ENCODE measurements at regions not wholly inside any gene's neighbourhood (a gene's known extent, or its start where the extent isn't known, plus 50 kb on each side); places are given as distances from the start of the nearest gene placed in this dataset.
"Not testable (repeated sequence)": the region's sequence is repeated elsewhere in the genome, so short reads cannot be mapped to it uniquely, and the experiment has no call there.

DNA sequence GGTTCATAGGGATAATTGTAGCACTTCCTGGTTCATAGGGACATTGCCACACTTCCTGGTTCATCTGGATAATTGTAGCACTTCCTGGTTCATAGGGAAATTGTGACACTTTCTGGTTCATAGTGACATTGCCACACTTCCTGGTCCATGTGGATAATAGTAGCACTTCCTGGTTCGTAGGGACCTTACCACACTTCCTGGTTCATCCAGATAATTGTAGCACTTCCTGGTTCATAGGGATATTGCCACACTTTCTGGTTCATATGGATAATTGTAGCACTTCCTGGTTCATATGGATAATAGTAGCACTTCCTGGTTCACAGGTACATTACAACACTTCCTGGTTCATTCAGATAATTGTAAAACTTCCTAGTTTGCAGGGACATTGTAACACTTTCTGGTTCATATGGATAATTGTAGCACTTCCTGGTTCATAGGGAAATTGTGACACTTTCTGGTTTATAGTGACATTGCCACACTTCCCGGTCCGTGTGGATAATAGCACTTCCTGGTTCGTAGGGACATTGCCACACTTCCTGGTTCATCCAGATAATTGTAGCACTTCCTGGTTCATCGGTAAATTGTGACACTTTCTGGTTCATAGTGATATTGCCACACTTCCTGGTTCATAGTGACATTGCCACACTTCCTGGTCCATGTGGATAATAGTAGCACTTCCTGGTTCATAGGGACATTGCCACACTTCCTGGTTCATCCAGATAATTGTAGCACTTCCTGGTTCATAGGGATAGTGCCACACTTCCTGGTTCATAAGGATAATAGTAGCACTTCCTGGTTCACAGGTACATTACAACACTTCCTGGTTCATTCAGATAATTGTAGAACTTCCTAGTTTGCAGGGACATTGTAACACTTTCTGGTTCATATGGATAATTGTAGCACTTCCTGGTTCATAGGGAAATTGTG, 60.8 kb upstream of the CD99 start:
- Mint-ChIP-seq H3K4me3 (peak overlapping the region; percentile 5), H3K36me3 (peaks cover 67% of the 10 kb centered on the region), H3K27ac (peak overlapping the region; percentile 50), H3K9me3 (peaks cover 25% of the 10 kb centered on the region)
- DNase-seq (ENCODE audit: extremely low spot score, unreplicated experiment); H3K4me1 Mint-ChIP-seq (ENCODE audit: unreplicated experiment); H3K27me3 Mint-ChIP-seq: not testable (repeated sequence)

DNA sequence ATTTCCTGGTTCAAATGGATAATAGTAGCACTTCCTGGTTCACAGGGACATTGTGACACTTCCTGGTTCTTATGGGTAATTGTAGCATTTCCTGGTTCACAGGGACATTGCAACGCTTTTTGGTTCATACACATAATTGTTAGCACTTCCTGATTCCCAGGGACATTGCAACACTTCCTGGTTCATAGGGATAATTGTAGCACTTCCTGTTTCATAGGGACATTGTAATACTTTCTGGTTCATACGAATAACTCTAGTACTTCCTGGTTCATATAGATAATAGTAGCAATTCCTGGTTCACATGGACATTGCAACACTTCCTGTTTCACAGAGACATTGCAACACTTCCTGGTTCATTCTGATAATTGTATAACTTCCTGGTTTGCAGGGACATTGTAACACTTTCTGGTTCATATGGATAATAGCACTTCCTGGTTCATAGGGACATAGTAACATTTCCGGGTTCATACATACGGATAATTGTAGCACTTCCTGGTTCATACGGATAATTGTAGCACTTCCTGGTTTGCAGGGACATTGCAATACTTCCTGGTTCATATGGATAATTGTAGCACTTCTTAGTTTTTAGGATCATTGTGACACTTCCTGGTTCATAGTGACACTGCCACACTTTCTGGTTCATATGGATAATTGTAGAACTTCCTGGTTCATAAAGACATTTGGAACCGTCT, 61.6 kb upstream of the CD99 start:
- Mint-ChIP-seq H3K27ac (peak overlapping the region; percentile 50), H3K4me3 (no peak overlapping the region), H3K9me3 (peaks cover 25% of the 10 kb centered on the region), H3K27me3 (no peaks in the 10 kb centered on the region), H3K4me1 (ENCODE audit: unreplicated experiment) (no peaks in the 10 kb centered on the region), H3K36me3 (peaks cover 70% of the 10 kb centered on the region)
- no peak for DNase-seq (ENCODE audit: extremely low spot score, unreplicated experiment)
- TF ChIP-seq, protein P1, sequence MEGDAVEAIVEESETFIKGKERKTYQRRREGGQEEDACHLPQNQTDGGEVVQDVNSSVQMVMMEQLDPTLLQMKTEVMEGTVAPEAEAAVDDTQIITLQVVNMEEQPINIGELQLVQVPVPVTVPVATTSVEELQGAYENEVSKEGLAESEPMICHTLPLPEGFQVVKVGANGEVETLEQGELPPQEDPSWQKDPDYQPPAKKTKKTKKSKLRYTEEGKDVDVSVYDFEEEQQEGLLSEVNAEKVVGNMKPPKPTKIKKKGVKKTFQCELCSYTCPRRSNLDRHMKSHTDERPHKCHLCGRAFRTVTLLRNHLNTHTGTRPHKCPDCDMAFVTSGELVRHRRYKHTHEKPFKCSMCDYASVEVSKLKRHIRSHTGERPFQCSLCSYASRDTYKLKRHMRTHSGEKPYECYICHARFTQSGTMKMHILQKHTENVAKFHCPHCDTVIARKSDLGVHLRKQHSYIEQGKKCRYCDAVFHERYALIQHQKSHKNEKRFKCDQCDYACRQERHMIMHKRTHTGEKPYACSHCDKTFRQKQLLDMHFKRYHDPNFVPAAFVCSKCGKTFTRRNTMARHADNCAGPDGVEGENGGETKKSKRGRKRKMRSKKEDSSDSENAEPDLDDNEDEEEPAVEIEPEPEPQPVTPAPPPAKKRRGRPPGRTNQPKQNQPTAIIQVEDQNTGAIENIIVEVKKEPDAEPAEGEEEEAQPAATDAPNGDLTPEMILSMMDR (conservative IDR thresholded peaks at IDR 0.05), result no peak

DNA sequence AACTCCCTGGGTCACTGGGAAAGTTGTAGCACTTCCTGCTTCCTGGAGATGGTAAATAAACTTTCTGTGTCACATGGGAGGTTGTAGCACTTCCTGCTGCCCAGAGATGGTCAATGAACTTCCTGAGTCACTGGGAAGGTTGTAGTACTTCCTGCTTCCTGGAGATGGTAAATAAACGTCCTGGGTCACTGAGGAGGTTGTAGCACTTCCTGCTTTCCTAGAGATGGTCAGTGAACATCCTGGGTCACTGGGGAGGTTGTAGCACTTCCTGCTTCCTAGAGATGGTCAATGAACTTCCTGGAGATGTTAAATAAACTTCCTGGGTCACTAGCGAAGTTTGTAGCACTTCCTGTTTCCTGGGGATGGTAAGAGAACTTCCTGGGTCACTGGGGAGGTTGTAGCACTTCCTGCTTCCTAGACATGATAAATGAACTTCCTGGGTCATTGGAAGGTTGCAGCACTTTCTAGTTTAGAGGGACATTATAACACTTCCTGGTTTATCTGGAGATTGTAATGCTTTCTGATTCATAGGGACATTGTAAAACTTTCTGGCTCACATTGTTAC, 62.3 kb upstream of the CD99 start:
- H3K4me1 Mint-ChIP-seq (ENCODE audit: unreplicated experiment), result no peaks in the 10 kb centered on the region
- peaks cover 25% of the 10 kb centered on the region for H3K9me3 Mint-ChIP-seq
- no peak for DNase-seq (ENCODE audit: extremely low spot score, unreplicated experiment)
- peaks cover 71% of the 10 kb centered on the region for H3K36me3 Mint-ChIP-seq
- peak overlapping the region; percentile 50 for H3K27ac Mint-ChIP-seq
- no peak overlapping the region for H3K4me3 Mint-ChIP-seq
- no peaks in the 10 kb centered on the region for H3K27me3 Mint-ChIP-seq
- TF ChIP-seq, protein P1 (conservative IDR thresholded peaks at IDR 0.05), result no peak

DNA sequence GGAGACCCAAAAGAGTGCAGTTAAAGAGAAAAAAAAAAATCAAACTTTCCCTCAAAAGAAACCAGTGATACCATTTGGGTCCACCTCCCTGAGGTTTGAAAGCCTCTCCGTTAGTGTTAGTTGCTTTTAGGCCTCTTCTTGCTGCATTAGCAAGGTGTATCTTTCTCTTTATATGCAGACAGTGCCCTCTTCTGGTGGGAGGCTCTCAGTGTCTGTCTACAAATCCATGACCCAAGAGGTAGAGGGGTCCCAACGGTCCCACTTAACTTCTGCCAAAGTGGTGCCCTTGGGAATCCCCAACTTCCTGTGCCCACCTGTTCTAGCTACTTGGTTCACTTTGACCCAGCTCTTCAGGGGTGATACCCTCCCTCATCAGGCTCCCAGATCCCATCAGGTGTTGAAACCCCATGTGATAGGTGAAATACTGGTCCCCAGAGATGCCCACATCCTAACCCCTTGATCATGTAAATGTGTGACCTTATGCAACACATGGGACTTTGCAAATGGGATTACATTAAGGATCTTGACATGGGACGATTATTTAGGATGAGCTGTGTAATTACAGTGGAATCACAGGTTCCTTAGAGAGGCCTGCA, 63.7 kb upstream of the CD99 start:
- H3K36me3 Mint-ChIP-seq, result peaks cover 70% of the 10 kb centered on the region
- H3K9me3 Mint-ChIP-seq, result peaks cover 21% of the 10 kb centered on the region
- H3K4me3 Mint-ChIP-seq, result no peak overlapping the region
- no peaks in the 10 kb centered on the region for H3K27me3 Mint-ChIP-seq
- TF ChIP-seq, protein P1 (conservative IDR thresholded peaks at IDR 0.05), result peak; percentile 81
- DNase-seq (ENCODE audit: extremely low spot score, unreplicated experiment), result no peak
- H3K27ac Mint-ChIP-seq, result peak overlapping the region; percentile 54
- no peaks in the 10 kb centered on the region for H3K4me1 Mint-ChIP-seq (ENCODE audit: unreplicated experiment)

DNA sequence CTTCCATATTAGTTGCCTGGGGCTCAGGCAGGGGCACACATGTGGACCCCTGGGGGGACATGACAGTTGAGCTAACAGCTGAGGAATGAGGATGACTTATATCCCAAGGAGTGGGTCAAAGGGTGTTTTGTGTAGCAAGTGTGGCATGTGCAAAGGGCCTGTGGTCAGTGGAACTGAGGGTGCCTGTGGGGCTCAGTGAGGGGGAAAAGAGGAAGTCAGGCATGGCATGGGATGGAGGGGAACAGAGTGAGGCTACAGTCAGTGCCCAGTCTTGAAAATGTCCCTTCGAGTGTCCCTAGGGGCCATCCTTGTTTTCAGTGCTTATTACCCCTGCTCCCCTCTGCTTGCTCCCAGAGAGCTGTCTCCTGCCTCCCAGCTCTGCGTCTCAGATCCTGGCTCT, 64.3 kb upstream of the CD99 start:
- no peaks in the 10 kb centered on the region for H3K4me1 Mint-ChIP-seq (ENCODE audit: unreplicated experiment)
- no peak overlapping the region for H3K27ac Mint-ChIP-seq
- TF ChIP-seq, protein P1 (conservative IDR thresholded peaks at IDR 0.05), result no peak
- no peak overlapping the region for H3K4me3 Mint-ChIP-seq
- peaks cover 64% of the 10 kb centered on the region for H3K36me3 Mint-ChIP-seq
- H3K9me3 Mint-ChIP-seq, result peaks cover 16% of the 10 kb centered on the region
- H3K27me3 Mint-ChIP-seq, result no peaks in the 10 kb centered on the region
- DNase-seq (ENCODE audit: extremely low spot score, unreplicated experiment), result no peak
